CD4-positive, alpha-beta T cell treated with Interleukin-21 for 1 hour (primary cell): ENCODE measurements at regions not wholly inside any gene's neighbourhood (a gene's known extent, or its start where the extent isn't known, plus 50 kb on each side); places are given as distances from the start of the nearest gene placed in this dataset.
"Not testable (repeated sequence)": the region's sequence is repeated elsewhere in the genome, so short reads cannot be mapped to it uniquely, and the experiment has no call there.

Experiments
- DNase-seq: peaks from one replicate; pipeline ENCODE4 v3.0.0-alpha.2; 2020

DNA sequence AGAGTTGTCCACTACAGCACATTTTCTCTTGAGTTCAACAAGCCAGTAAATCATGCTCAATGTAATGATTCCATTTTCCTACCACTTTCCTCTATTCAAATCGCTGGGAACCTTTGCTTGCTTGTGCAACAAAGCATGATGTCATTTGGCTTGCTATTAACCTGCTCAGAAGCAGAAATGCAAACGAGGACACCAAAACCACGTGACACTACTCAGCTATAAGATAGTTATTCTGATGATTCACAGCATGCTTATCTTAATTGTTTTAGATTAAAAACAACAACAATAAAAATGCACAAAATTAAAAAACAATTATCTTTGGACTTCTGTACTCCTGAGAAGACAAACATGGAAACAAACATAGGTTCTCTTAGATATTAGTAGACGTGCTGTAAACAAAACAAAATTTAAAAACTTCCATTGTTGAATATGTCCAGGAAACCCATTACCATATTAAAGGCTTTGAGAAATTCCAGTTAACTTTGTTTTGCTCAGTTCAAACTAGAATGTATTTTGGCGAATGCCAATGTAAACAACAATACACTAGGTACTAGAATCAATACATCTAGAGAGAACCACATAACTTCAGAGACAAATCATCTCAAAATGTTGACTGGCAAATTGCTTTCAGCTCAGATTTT is 77.5 kb upstream of the KRAS start:
- no peak for DNase-seq

DNA sequence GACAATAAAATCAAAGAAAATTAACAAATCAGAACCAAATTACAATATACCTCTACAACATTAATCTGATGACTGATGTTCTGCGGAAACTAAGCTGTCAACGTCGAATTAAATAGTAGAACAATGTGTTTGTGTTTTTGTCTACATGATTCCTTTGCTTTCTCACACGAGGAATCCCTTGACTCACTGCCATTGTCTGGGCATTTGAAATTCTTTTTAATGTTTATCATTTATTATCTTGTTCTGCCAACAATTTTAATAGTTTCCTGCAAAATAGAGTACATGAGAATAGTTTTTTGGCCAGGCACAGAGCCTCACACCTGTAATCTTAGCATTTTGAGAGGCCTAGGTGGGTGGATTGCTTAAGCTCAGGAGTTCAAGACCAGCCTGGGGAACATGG is 76.6 kb upstream of the KRAS start:
- no peak for DNase-seq

DNA sequence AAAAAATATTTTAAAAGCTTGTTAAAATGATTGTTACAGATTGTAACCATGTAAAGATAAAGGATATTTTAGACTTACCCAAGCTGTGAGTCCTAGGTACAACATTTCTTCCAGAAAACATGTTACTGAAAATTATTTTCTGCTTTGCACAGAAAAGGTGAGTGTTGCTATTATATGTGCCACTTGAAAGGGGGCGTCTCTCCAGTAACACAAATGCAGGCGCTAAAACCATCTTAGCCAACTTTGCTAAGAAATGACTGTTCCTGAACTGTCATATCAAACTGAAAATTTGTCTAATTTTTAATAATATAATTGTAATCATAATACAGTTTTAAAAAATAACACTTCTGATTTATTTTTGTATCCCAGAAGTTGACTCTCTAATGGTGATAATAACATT is 75.6 kb upstream of the KRAS start:
- DNase-seq: peak; percentile 16

DNA sequence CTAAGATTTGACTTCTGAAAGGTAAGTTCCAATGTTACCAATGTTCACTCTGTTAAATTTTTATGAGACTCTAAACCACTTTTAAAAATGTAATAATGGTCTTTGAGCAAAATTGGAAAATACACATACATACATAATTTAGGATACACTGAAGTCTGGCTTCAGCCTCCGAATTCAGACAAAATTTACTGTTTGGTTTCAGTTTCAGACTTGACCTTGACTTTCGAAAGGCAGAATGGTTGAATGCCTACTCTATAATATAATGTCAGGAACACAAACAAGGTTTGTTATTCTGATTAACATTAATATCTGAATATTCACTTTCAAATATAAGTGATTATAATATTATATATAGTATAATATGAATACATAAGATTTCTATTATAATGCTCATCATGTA is 74.1 kb upstream of the KRAS start:
- no peak for DNase-seq

DNA sequence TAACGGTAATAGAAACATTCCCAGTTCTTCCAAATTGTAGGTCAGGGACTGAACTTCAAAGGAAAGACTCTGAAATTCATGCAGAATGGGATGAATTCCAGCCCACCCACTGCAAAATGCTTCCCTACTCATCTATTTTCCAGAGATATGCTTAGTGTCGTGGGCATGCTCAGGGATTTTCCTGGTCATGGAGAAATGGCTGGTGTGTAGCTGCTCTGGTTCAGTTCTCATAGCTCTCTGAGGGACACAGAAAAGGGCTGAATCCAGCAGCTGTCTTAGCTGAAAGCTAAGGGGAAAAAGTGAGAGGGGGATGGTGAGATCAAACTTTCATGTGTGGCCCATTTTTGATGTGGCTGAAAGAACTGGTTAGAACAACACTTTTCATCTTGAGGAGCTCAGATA is 72.9 kb upstream of the KRAS start:
- peak; percentile 52 for DNase-seq

DNA sequence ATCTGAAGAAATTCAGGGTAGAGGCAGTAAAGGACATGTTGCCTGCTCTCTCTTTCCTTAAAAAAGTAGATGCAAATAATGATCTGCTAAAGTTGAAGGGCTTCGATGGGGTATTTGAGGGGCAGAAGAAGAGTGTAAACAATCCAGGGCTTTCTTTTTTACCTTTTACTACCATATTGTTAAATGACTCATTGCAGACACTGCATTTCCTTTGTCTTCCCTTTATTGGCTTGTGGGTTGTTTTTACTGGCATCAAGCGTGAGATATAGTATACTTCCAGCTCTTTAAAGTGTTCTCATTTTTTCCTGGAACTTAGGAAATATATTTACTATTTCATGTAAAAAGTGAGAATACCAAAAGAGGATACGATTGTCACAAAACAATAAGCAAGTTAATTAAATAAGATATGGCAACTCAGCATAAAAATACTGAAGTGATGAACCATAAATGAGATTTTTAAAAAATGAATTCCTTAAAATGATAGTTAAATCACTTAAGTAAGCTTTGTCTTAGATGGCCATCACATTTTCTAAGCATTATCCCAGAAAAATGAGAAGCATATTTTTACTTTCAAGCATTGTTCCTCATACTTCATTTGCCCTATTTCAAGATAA is 72.3 kb upstream of the KRAS start:
- peak; percentile 55 for DNase-seq

DNA sequence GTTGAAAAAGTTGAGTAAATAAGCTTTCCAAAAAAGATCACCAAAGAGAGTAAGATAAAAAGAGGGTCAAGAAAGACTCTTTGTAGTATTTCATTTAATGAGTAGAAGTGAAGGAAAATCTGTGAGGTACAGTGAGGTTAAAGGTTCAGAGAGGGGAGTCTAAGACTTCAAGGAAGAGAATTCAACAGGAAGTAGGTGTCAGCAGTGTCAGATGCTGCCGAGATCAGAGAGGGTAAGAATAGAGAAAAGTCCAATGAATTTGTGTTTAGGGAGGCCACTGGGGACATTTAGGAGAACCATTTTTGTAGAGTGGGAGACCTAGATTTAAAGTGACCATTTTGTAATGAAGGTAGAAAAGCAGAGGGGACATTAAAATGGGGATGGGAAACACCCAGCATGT is 71.6 kb upstream of the KRAS start:
- peak; percentile 47 for DNase-seq

DNA sequence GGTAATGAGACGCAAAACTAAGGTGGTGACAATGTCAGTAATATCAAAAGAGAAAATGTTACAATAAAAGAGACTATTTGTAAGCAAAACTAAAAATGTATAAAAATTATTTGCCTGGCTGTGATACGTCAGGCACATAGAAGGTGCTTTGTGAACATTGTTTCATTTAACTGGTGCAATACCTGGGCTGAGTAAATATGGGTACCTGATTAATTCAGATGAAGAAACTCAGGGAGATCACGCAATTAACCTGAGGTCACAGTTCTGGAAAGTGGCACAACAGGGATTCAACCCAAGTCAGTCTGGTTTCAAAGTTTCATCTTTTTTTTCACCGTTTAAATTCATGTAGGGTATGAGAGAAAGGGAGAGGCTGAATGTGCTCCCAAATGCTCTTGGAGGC is 71.0 kb upstream of the KRAS start:
- DNase-seq: no peak

DNA sequence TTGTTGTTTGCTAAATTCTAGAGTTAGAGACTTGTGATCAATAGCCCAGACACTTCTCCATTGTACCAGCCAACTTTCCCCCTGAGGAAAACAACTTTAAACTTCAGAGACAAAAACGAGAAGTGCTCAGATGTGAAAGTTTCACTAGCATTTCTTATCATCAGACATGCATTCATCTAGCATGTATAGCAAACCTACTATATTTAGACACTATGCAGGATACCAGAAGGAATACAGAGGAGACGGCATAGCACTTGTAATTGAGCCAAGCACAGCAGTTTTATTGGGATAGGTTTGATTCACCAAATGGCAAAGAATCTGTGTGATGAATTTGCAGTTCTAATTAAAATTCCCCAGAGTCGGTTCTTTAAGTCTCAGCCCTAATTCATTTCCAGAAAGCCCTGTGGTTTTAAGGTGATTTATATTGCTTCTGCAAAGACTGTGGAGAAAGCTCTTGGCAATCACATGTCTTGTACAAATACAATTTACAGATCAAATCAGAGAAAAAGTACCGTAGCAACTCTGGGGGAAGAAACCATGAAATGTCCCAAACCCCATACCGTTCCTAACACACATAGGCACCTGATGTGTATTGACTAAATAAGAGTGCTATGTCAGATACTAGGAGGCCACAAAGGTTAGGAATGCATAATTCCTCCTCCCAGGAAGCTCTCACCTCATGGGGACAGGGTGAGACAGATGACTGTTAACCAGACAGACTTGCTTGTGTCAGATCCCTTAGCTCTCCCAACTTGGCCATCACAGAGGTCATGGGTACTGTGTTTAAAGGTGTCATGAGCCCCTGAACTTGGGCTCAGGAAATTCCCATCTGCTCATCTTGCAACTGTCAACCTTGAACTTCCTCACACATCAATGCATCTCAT is 69.6 kb upstream of the KRAS start:
- DNase-seq: no peak

DNA sequence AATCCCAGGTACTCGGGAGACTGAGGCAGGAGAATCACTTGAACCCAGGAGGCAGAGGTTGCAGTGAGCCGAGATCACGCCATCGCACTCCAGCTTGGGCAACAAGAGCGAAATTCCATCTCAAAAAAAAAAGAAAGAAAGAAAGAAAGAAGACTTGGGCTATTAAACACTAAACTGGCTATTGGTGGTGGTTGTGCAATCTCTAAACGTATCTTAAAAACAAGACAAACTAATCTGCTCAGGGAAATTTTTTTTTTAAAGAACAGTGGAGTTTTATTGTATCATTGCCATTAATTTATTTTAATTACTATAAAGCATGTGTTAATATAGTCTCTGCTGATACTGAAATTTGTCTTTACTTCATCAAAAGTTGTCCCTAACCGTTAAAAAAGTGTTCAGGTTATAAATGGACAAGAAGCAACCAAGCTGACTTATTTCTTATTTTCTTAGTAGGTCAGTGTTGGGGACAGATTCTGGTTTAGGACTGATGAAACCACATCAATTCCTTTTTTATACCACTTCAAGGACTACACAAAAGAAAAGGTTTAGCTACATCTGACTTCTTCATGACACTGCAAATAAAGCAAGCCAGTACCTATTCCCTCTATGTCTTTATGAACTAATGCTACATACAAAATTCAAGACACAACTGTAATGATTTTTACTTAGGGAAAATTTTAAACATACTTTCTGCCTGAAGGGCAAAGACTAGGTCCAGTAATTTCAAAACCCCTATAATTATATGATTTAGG is 68.7 kb upstream of the KRAS start:
- DNase-seq: no peak

DNA sequence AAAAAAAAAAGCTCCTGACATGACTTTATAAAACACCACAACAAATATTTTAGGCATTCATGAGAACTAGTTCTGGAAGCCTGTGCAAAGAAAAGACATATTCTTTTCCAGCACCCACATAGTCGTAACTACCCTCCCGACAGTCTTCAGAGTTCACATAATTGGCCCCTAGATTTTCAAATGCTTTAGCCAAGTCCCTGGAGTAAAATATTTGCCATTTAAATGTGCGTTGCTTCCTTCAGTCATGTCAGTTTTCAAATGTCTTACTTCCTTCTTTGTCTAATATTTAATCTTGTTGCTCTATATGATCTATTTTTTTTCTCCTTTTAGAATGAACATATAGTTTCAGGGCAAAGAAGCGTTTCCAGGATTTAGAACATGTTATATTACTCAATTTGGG is 66.8 kb upstream of the KRAS start:
- no peak for DNase-seq

DNA sequence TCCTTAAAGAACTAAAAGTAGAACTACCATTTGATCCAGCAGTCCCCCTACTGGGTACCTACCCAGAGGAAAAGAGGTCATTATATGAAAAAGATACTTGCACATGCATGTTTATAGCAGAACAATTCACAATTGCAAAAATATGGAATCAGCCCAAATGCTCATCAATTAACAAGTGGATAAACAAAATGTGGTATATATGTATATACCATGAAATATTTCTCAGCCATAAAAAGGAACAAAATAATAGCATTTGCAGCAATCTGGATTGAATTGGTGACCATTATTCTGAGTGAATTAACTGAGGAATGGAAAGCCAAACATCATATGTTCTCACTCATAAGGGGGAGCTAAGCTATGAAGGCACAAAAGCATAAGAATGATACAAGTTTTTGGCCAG is 64.7 kb upstream of the KRAS start:
- DNase-seq: no peak

DNA sequence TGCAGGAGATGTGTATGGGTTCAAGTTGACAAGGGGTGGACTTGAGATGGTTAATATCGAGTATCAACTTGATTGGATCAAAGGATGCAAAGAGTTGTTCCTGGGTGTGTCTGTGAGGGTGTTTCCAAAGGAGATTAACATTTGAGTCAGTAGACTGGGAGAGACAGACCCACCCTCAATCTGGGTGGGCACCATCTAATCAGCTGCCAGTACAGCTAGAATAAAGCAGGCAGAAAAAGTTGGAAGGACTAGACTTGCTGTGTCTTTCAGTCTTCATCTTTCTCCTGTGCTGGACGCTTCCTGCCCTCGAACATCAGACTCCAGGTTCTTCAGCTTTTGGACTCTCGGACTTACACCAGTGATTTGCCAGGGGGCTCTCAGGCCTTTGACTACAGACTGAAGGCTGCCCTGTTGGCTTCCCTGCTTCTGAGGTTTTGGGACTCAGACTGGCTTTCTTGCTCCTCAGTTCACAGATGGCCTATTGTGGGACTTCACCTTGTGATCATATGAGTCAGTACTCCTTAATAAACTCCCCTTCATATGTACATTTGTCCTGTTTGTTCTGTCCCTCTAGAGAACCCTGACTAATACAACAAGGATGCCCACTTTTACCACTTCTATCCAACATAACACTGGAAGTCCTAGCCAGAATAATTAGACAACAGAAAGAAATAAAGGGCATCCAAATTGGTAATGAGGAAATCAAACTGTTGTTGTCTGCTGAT is 62.7 kb upstream of the KRAS start:
- not testable (repeated sequence) for DNase-seq

DNA sequence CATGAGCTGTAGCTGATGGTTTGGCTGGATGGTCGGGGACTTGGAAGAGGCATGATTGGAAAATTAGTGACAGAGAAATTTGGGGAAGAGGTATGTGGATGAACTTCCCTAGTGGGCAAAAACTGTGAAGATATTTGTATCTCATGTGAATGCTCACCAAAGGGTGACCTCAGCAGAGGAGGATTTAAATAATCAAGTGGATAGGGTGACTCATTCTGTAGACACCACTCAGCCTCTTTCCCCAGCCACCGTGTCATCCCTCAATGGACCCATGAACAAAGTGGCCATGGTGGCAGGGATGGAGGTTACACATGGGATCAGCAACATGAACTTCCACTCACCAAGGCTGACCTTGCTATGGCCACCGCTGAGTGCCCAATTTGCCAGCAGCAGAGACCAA is 60.8 kb upstream of the KRAS start:
- DNase-seq: no peak

DNA sequence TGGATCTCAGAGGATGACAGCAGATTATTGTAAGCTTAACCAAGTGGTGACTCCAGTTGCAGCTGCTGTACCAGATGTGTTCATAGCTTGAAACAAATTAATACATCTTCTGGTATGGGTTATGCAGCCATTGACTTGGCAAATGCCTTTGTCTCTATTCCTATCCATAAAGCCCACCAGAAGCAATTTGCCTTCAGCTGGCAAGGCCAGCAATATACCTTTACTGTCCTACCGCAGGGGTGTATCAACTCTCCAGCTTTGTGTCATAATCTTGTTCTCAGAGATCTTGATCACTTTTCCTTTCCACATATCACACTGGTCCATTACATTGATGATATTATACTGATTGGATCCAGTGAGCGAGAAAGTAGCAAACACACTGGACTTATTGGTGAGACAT is 59.3 kb upstream of the KRAS start:
- not testable (repeated sequence) for DNase-seq

DNA sequence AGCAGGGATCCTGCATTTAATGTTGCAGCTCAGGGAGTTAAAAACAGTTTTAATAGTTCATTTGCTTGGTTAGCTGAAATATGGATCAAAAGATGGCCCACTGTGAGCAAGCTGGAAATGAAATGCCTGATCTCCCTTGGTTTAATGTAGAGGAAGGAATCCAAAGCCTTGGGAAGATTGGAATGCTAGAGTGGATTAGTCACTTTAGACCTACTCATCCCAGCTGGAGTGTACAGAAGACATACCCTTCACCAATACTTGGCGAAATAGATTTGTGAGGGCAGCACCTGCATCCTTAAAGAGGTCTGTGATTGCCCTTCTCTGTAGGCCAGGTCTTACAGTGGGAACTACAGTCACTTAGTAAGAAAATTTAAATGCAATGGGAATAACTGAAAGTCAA is 58.0 kb upstream of the KRAS start:
- DNase-seq: no peak

DNA sequence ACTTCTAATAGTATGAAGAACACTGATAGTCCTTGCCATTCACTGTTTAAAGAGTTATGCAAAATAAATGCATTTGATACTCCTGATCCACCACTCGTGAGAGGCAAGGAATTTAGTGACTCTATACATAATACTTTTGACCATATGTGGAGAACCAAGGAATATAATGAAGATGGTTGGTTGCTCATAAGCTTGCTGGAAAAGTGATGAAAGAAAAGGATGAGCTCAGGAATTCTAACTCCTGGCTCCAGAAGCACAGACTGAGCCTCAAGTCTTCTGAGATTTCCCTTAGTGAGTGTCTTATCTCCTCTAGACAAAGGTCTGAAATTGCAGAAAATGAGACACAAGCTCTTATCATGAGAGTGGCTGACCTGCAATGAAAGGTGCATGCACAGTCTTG is 57.1 kb upstream of the KRAS start:
- no peak for DNase-seq

DNA sequence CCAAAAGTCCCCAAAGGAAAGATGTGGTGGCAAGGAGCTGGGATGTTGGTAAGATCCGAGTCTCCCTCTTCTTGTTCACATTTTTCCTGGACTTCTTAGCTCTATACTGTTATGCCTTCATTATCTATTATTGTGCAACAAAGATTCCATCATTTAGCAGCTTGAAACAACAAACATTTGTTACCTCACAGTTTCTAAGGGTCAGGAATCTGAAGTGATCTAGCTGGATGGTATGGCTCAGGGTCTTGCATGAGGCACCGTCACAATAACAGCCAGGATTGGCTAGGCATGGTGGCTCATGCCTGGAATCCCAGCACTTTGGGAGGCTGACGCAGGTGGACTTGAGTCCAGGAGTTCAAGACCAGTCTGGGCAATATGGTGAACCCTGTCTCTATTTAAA is 51.1 kb upstream of the KRAS start:
- no peak for DNase-seq
